ENCODE measurements at regions not wholly inside any gene's neighbourhood (a gene's known extent, or its start where the extent isn't known, plus 50 kb on each side); places are given as distances from the start of the nearest gene placed in this dataset.
"Not testable (repeated sequence)": the region's sequence is repeated elsewhere in the genome, so short reads cannot be mapped to it uniquely, and the experiment has no call there.

GRCh38 chr5:62956597-62956996 lies 378.0 kb downstream of the LRRC70 start:
- DNase-seq = no peak

- DNase-seq = no peak
Measured at GRCh38 chr5:62954578-62954977, 376.0 kb downstream of the LRRC70 start.

DNA sequence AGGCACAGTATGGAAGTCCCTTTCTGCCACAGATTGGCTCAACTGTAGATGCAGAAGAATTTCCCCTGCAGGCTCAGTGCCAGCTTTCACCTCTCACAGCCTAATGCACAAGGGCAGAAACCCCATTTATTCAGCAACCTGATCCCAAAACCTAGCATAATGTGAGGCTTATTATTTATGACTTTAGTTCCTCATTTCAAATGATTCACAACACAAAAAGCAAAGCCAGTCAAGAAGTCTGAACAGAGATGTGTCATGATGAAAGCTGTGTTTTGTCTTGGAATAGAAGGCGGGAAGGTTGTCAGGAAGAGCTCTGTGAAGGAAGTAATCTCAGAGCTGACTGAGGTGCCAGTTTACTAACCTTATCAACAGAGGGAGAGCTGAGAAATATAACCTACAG lies 369.7 kb downstream of the LRRC70 start:
- DNase-seq = no peak

DNA sequence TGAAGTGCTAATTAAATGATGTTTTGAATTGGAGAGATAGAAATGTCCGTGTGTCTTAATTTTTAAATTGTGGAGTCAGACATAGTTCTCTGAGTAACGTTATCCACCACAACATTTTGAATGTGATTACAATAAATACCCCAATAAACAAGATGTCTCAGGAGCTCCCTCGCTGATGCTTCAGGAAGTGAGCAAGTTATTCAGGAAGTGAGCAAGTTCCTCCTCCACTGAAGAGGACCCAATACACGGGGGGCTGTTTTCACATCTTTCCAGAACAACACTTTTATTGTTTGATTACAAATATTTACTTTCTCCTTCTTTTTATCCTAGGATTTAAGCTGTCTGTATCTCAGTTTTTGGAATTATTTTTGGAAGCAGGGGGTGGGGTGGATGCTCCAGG lies 363.8 kb downstream of the LRRC70 start:
- no peak for DNase-seq

- DNase-seq = no peak
Measured at GRCh38 chr5:62938927-62939326, 360.3 kb downstream of the LRRC70 start.

DNA sequence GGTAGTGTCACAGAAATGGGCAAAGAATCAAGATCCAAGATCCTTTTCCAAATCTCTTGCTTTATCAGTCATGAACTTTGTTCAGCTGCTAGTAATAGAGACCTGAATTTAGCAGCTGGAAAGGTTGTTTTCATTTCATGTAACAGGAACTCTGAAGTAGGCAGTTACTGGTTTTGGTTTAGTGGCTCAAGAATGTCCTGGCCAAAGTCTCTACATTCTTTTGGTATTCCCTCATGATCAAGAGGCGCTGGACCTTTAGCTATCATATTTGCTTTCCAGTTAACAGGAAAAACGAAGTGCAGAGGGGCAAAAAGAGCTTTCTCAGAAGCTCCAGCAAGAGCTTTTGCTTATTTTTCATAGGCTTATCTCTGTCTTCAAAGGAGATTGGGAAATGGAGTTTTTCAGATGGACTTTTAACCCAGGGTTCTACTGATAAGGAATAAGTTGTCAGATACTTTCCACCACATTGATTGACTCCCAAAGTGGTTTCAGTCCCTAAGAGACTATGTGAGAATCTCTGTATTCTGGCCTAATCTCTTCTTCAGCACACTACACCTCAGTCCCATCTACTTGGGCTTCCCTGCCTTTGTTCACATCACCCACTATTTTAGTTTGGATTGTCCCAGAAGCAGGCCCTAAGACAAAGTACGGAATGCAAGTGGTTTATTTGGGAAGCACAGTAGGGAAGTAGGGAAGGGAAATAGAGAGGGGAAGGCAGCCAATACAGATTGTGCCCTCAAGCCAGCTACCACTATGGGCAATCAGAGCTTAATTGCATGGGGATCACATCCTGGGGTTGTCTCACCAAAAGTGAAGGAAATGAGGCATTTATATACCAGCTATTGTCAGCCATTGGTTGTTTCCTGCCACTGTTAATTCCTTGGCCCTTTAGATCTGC lies 359.3 kb downstream of the LRRC70 start:
- DNase-seq = no peak

DNA sequence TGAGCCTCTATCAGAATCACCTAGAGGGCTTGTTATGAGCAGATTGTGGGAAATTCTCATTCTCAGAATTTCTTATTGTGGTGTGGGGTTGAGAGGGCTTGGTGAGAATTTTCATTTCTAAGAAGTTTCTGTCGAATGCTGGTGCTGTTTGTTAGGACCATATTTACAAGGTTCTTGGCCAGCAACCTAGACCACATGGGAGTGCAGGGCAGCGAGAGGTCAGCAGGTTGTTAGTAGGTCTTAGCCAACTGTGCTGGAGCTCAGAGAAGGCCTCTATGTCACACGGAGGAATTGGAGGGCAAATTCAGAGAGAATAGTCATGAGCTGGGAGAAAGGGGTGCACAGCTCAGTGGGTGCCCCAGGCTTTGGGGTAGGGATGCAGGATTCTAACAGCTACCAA lies 357.0 kb downstream of the LRRC70 start:
- no peak for DNase-seq

DNA sequence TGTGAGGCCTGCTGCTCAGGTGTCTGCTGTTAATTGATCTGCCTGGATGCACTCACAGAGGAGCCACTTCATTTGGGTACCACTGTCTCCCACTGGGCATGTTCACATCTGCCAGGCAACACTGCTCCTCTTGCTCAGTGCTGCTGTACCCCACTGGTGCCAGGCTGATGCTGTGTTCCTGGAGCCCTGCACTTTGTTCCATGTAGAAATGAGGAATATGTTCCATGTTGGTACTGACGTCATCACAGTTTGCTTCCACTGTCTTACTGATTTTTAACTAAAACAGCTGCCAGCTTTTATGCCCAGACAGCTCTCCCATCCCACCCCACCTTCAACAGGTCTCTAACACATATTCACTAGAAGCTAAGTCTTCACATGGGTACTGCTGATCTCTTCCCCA lies 355.7 kb downstream of the LRRC70 start:
- DNase-seq = no peak

DNA sequence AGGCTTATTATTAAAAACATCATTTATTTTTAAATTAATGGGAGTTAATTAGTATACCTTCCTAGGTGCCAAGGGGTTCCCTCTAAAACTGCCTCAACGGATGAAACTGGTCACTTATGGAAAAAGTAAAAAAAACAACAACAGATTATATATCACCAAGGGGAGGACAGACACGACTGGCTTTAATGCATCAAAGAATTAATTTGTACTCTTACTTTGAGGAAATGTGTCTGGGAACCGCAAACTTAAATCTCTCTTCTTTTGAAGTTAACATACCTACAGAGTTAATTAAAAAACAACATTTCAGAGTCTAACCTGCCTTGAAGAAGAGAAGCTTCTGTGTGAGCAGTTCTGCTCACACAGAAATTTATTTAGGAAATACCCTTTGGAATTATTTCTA lies 354.6 kb downstream of the LRRC70 start:
- DNase-seq = no peak

- no peak for DNase-seq
Measured at GRCh38 chr5:62931153-62931950, 352.7 kb downstream of the LRRC70 start.

DNA sequence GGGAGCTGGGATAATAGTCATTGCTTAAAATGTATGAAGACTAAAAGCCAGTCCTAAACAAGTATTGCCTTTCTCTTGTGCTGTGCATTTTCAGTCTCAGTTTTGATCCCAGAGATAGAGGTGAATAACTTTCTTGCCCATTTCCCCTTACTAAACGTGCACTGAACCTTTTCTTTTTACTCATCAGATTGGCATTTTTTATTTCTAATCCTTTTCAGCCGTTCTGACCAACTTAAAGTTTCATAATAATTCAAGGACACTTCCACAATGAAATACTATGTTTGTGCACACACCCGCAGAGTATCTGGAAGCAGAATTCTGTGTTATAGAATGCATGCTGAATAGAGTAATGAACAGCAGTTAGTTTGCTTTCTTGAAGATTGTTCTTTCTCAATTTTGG lies 343.6 kb downstream of the LRRC70 start:
- DNase-seq = no peak

GRCh38 chr5:62920856-62921255 lies 342.2 kb downstream of the LRRC70 start:
- DNase-seq = no peak

DNA sequence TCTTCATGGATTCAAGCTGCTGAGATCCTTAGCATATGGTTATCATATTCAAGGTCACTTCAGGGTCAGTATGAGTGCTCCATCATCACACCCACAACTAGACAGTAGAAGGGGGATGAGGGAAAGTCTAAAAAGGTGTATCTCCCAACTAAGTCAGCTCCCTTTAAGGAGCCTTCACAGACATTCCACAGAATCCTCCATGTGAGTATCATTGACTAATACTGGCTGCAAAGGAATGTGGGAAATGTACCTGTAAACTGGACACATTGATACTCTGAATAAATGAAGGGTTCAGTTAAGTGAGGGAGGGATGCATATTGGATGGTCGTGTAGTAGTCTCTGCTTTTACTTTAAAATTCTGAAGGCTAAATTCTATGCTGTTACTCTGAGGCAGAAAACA lies 330.7 kb downstream of the LRRC70 start:
- no peak for DNase-seq

DNA sequence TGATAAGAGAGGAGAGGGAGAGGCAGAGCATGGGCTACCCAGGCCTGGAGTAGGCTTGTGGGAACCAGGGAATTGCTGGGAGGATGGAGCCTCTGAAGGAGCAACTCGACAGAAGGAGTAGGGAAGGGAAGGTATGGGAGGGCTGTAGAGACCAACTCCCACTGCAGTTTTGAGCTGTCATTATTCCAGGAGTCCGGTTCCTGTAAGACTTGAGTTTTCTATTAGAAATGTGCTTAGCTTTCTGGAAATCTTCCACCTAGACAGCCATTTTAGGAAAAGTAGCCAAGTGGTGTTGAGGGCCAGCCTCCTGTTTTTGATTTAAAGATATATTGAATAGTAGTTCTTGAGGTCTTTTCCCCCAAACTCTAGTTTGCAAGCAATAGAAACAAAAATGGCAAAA lies 323.5 kb downstream of the LRRC70 start:
- peak; percentile 42 for DNase-seq

GRCh38 chr5:62900976-62901375 lies 322.4 kb downstream of the LRRC70 start:
- DNase-seq = no peak

- no peak for DNase-seq
Measured at GRCh38 chr5:62896121-62896893, 317.7 kb downstream of the LRRC70 start.

- no peak for DNase-seq
Measured at GRCh38 chr5:62886603-62887315, 308.1 kb downstream of the LRRC70 start.

DNA sequence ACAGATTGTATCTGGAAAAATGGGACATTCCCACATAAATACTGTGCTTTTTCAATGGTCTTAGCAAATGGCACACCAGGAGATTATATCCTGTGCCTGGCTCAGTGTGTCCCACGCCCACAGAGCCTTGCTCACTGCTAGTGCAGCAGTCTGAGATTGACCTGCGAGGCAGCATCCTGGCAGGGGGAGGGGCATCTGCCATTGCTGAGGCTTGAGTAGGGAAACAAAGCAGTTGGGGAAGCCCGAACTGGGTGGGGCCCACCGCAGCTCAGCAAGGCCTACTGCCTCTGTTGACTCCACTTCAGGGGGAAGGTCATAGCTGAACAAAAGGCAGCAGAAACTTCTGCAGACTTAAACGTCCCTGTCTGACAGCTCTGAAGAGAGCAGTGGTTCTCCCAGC lies 258.7 kb downstream of the LRRC70 start:
- not testable (repeated sequence) for DNase-seq

DNA sequence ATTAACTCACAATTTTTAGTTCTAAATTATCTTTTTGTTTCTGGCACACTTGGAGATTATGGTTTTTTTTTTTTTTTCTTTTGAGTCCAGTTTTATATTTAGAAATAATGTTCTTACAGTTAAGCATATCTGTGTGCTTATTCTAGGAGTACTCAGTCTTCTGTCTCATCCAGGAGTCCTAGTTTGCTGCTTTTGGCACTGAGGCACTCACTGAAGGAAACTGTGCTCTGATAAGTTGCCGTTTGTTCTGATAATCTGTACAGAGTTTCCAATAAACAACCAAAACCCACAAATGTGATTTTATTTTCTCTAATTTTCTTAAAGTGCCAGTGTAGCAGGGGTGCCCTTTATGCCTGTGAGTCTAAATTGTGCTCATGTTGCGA lies 251.0 kb downstream of the LRRC70 start:
- no peak for DNase-seq

GRCh38 chr5:62828742-62829603 lies 250.4 kb downstream of the LRRC70 start:
- no peak for DNase-seq

DNA sequence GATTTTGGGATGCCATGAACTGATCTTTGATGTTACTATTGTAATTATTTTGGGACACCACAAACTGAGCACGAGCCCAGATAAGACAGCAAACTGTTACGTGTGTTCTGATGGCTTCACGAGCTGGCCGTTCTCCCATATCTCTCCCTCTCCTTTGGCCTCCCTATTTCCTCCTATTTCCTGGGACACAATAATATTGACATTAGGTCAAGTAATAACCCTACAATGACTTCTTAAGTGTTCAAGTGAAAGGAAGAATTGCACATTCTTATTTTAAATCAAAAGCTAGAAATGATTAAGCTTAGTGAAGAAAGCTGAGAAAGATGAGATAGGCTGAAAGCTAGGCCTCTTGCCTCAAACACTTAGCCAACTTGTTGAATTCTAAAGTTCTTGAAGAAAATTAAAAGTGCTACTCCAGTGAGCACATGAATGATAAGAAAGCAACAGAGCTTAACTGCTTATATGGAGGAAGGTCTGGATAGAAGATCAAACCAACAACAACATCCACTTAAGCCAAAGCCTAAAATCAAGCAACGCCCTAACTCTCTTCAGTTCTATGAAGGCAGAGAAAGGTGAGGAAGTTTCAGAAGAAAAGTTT lies 247.1 kb downstream of the LRRC70 start:
- no peak for DNase-seq

All from right forelimb (tissue), 1 donor.